ENCODE measurements at regions not wholly inside any gene's neighbourhood (a gene's known extent, or its start where the extent isn't known, plus 50 kb on each side); places are given as distances from the start of the nearest gene placed in this dataset.

DNA sequence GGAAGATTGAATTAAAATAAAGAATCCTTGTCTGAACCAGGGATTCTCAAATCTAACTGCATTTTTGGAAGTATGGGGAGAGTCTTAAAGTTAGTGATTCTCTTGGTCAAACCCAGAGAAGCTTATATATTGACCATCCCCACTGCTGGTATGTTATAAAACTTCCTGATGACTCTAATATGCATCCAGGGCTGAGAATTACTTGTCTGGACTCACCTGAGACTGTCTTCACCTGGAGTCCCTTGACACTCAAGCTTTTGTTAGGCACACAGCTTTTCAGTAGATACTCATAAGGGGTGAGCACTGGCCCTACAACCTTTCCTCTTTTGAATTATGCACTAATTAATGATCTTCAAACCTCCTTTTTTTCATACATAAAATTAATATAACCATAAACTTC, 149.6 kb upstream of the GULP1 start:
- Mint-ChIP-seq H3K27ac (no peak overlapping the region), H3K4me3 (no peak overlapping the region), H3K27me3 (no peaks in the 10 kb centered on the region), H3K36me3 (ENCODE audit: low read depth) (no peaks in the 10 kb centered on the region), H3K9me3 (no peaks in the 10 kb centered on the region), H3K4me1 (ENCODE audit: low read depth) (no peaks in the 10 kb centered on the region)
- Histone ChIP-seq H3K27ac (ENCODE audit: low read depth in 1 of 2, low read length in 2 of 2) (no peak overlapping the region), H3K27me3 (ENCODE audit: control insufficient read depth in 1 of 2, insufficient read depth in 2 of 2, low read length in 2 of 2) (no peaks in the 10 kb centered on the region), H3K36me3 (ENCODE audit: insufficient read depth, low read length) (no peaks in the 10 kb centered on the region), H3K9me3 (ENCODE audit: control insufficient read depth in 1 of 2, insufficient read depth in 1 of 2, low read length in 2 of 2) (no peaks in the 10 kb centered on the region), H3K4me1 (ENCODE audit: insufficient read depth, low read length) (no peaks in the 10 kb centered on the region), H3K4me3 (ENCODE audit: low read length) (no peak overlapping the region)
- TF ChIP-seq, protein P1, sequence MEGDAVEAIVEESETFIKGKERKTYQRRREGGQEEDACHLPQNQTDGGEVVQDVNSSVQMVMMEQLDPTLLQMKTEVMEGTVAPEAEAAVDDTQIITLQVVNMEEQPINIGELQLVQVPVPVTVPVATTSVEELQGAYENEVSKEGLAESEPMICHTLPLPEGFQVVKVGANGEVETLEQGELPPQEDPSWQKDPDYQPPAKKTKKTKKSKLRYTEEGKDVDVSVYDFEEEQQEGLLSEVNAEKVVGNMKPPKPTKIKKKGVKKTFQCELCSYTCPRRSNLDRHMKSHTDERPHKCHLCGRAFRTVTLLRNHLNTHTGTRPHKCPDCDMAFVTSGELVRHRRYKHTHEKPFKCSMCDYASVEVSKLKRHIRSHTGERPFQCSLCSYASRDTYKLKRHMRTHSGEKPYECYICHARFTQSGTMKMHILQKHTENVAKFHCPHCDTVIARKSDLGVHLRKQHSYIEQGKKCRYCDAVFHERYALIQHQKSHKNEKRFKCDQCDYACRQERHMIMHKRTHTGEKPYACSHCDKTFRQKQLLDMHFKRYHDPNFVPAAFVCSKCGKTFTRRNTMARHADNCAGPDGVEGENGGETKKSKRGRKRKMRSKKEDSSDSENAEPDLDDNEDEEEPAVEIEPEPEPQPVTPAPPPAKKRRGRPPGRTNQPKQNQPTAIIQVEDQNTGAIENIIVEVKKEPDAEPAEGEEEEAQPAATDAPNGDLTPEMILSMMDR (IDR thresholded peaks at IDR 0.05) = no peak
- ChIA-PET CTCF (no interaction called here), POLR2A (no interaction called here)
- no peak for ATAC-seq (ENCODE audit: poor library complexity)
- no peak for DNase-seq
- intact Hi-C loops (cut with DNase I, micrococcal nuclease) = no loop called here

DNA sequence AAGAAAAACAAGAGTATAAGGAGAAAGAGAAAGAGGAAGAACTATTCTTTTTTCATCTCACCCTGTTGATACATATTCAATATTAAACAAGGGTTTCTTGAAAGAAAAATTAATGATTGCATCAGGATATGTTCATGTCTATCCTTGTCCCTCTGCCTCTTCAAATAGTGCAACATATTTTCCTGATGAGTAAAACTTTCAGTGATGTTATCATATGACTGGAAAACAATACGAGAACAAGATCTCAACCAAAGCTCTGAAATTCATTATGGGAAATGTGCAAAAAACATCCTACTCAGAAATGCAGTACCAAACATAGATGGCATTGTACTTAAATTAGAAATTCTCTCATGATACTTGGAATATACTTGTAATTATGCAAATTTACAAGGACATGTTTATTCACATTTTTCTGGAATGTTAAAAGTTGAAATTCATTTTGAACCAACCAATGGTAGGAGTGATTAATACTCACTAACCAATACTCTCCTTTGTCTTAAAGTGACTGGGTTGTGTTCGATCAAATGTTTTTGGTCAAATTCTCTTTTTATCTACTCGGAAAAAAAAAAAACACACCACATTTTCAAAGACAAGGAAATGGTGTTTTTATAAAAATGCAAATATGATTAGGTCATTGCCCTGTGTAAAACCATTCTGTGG, 148.9 kb upstream of the GULP1 start:
- ChIA-PET POLR2A (no interaction called here), CTCF (no interaction called here)
- no peak for ATAC-seq (ENCODE audit: poor library complexity)
- H3K4me1 ChIP-seq (ENCODE audit: insufficient read depth, low read length) = no peaks in the 10 kb centered on the region
- no peak overlapping the region for H3K4me3 ChIP-seq (ENCODE audit: low read length)
- H3K36me3 Mint-ChIP-seq (ENCODE audit: low read depth) = no peaks in the 10 kb centered on the region
- H3K9me3 Mint-ChIP-seq = no peaks in the 10 kb centered on the region
- TF ChIP-seq, protein P1 (IDR thresholded peaks at IDR 0.05) = no peak
- intact Hi-C loops (cut with DNase I, micrococcal nuclease) = no loop called here
- no peak overlapping the region for H3K27ac Mint-ChIP-seq
- DNase-seq = no peak
- no peaks in the 10 kb centered on the region for H3K27me3 ChIP-seq (ENCODE audit: control insufficient read depth in 1 of 2, insufficient read depth in 2 of 2, low read length in 2 of 2)
- no peaks in the 10 kb centered on the region for H3K9me3 ChIP-seq (ENCODE audit: control insufficient read depth in 1 of 2, insufficient read depth in 1 of 2, low read length in 2 of 2)
- H3K36me3 ChIP-seq (ENCODE audit: insufficient read depth, low read length) = no peaks in the 10 kb centered on the region
- no peak overlapping the region for H3K4me3 Mint-ChIP-seq
- no peak overlapping the region for H3K27ac ChIP-seq (ENCODE audit: low read depth in 1 of 2, low read length in 2 of 2)
- no peaks in the 10 kb centered on the region for H3K27me3 Mint-ChIP-seq
- no peaks in the 10 kb centered on the region for H3K4me1 Mint-ChIP-seq (ENCODE audit: low read depth)

DNA sequence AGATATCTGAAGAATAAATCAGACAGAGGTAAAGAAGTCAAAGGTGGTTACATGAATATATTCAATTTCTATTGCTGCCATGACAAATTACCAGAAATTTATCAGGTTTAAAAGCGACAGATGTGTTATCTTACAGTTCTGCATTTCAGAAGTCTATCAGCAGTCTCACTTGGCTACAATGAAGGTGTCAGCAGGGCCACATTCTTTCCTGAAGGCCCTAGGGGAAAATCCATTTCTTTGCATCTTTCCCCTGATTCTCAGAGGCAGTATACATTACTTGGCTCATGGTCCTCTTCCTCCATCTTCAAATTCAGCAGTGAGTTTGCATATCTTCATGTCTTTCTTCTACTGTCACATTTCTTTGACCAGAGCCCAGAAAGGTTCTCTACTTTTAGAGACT, 145.8 kb upstream of the GULP1 start:
- no peaks in the 10 kb centered on the region for H3K36me3 ChIP-seq (ENCODE audit: insufficient read depth, low read length)
- no peak overlapping the region for H3K27ac ChIP-seq (ENCODE audit: low read depth in 1 of 2, low read length in 2 of 2)
- Mint-ChIP-seq H3K4me3 (no peak overlapping the region), H3K27me3 (no peaks in the 10 kb centered on the region), H3K4me1 (ENCODE audit: low read depth) (no peaks in the 10 kb centered on the region), H3K9me3 (no peaks in the 10 kb centered on the region), H3K36me3 (ENCODE audit: low read depth) (no peaks in the 10 kb centered on the region), H3K27ac (no peak overlapping the region)
- no peak overlapping the region for H3K4me3 ChIP-seq (ENCODE audit: low read length)
- DNase-seq (no peak), ATAC-seq (ENCODE audit: poor library complexity) (no peak)
- no peaks in the 10 kb centered on the region for H3K4me1 ChIP-seq (ENCODE audit: insufficient read depth, low read length)
- H3K9me3 ChIP-seq (ENCODE audit: control insufficient read depth in 1 of 2, insufficient read depth in 1 of 2, low read length in 2 of 2) = no peaks in the 10 kb centered on the region
- H3K27me3 ChIP-seq (ENCODE audit: control insufficient read depth in 1 of 2, insufficient read depth in 2 of 2, low read length in 2 of 2) = no peaks in the 10 kb centered on the region
- POLR2A ChIA-PET = no interaction called here
- TF ChIP-seq, protein P1 (IDR thresholded peaks at IDR 0.05) = no peak
- intact Hi-C loops (cut with DNase I, micrococcal nuclease) = no loop called here
- CTCF ChIA-PET = no interaction called here

Measured in CD4-positive, alpha-beta T cell (primary cell).